Loucy (cell line): ENCODE measurements at regions not wholly inside any gene's neighbourhood (a gene's known extent, or its start where the extent isn't known, plus 50 kb on each side); places are given as distances from the start of the nearest gene placed in this dataset.

Source experiments
- H2AFZ ChIP-seq: fragments of 200-600 bp; sonication (generic); 2 replicates; pipeline ENCODE4 v1.6.0; 2016; ENCODE audit warnings: antibody characterized with exemption, mild to moderate bottlenecking, low read length, moderate library complexity
- H3F3A ChIP-seq: fragments of 200-600 bp; 2 replicates; pipeline ENCODE4 v1.6.0; 2016; ENCODE audit warnings: antibody characterized with exemption, low read depth, mild to moderate bottlenecking
- H3K27me3 ChIP-seq: fragments of 200-600 bp; sonication (generic); 2 replicates; pipeline ENCODE4 v1.6.1; 2014; ENCODE audit warnings: low read length, mild to moderate bottlenecking; ENCODE audit not compliant: insufficient read depth, poor library complexity, severe bottlenecking
- H3K36me3 ChIP-seq: fragments of 200-600 bp; sonication (generic); 2 replicates; pipeline ENCODE4 v1.6.1; 2016; ENCODE audit warnings: low read length; ENCODE audit not compliant: insufficient read depth
- H3K4me1 ChIP-seq: fragments of 200-600 bp; sonication (generic); 2 replicates; pipeline ENCODE4 v1.5.1; 2014; ENCODE audit warnings: low read length, mild to moderate bottlenecking; ENCODE audit not compliant: insufficient read depth, poor library complexity, severe bottlenecking
- H3K4me2 ChIP-seq: fragments of 200-600 bp; sonication (generic); 2 replicates; pipeline ENCODE4 v1.6.0; 2014; ENCODE audit warnings: antibody characterized with exemption, low read length, low read depth, mild to moderate bottlenecking; ENCODE audit not compliant: poor library complexity, severe bottlenecking
- H3K4me3 ChIP-seq: fragments of 200-600 bp; sonication (generic); 2 replicates; pipeline ENCODE4 v1.5.1; 2014; ENCODE audit warnings: low read length, mild to moderate bottlenecking, mixed read lengths; ENCODE audit not compliant: poor library complexity, severe bottlenecking
- H3K79me2 ChIP-seq: fragments of 200-600 bp; sonication (generic); 2 replicates; pipeline ENCODE4 v1.6.1; 2014; ENCODE audit warnings: low read length; ENCODE audit not compliant: insufficient read depth
- H3K9ac ChIP-seq: fragments of 200-600 bp; sonication (generic); 2 replicates; pipeline ENCODE4 v1.6.0; 2014; ENCODE audit warnings: mild to moderate bottlenecking, low read depth, low read length, moderate library complexity; ENCODE audit not compliant: poor library complexity, severe bottlenecking
- H3K9me2 ChIP-seq: fragments of 200-600 bp; sonication (generic); replicated peaks from 2 replicates; pipeline ENCODE4 v1.6.1; 2016; ENCODE audit warnings: low read depth, low read length, mixed read lengths
- H3K9me3 ChIP-seq: fragments of 200-600 bp; sonication (generic); 2 replicates; pipeline ENCODE4 v1.6.1; 2014; ENCODE audit warnings: mild to moderate bottlenecking, antibody characterized with exemption, low read length, low read depth; ENCODE audit not compliant: insufficient read depth
- H4K20me1 ChIP-seq: fragments of 200-600 bp; sonication (generic); 2 replicates; pipeline ENCODE4 v1.6.0; 2014; ENCODE audit warnings: antibody characterized with exemption, low read length, mild to moderate bottlenecking; ENCODE audit not compliant: insufficient read depth, poor library complexity, severe bottlenecking
- CTCF ChIP-seq: fragments of 200-600 bp; sonication (generic); conservative IDR thresholded peaks from 2 replicates; pipeline ENCODE4 v1.5.1; 2014; ENCODE audit warnings: mild to moderate bottlenecking, antibody characterized with exemption, low read length
- EZH2phosphoT487 ChIP-seq: fragments of 200-600 bp; IDR thresholded peaks from 2 replicates; pipeline ENCODE4 v1.6.1; 2018; ENCODE audit warnings: antibody characterized with exemption, mild to moderate bottlenecking, moderate library complexity, borderline replicate concordance

GRCh38 chr7:73940701-73941238 lies 79.8 kb downstream of the TMEM270 start:
- Histone ChIP-seq H4K20me1 (no peaks in the 10 kb centered on the region), H3K9me2 (no peaks in the 10 kb centered on the region), H3K4me2 (no peak overlapping the region), H3K36me3 (no peaks in the 10 kb centered on the region), H3F3A (no peaks in the 10 kb centered on the region), H3K9me3 (peaks cover 5% of the 10 kb centered on the region; the same call in 1 of the 2 replicates), H2AFZ (no peak overlapping the region), H3K9ac (no peak overlapping the region), H3K4me1 (no peaks in the 10 kb centered on the region), H3K4me3 (no peak overlapping the region), H3K27me3 (no peaks in the 10 kb centered on the region), H3K79me2 (no peaks in the 10 kb centered on the region)
- TF ChIP-seq CTCF = no peak
- no peak for TF ChIP-seq EZH2phosphoT487

GRCh38 chr7:73941836-73942551 lies 81.0 kb downstream of the TMEM270 start:
- TF ChIP-seq EZH2phosphoT487 = no peak
- TF ChIP-seq CTCF = no peak
- Histone ChIP-seq H3K4me2 (no peak overlapping the region), H3K4me1 (no peaks in the 10 kb centered on the region), H3K4me3 (no peak overlapping the region), H4K20me1 (no peaks in the 10 kb centered on the region), H3K9ac (no peak overlapping the region), H3K79me2 (no peaks in the 10 kb centered on the region), H3K9me2 (no peaks in the 10 kb centered on the region), H2AFZ (no peak overlapping the region), H3F3A (no peaks in the 10 kb centered on the region), H3K27me3 (no peaks in the 10 kb centered on the region), H3K9me3 (peaks cover 5% of the 10 kb centered on the region; the same call in 1 of the 2 replicates), H3K36me3 (no peaks in the 10 kb centered on the region)

GRCh38 chr7:73945022-73945421 lies 83.0 kb upstream of the ELN start:
- no peaks in the 10 kb centered on the region for H3F3A ChIP-seq
- H2AFZ ChIP-seq = no peak overlapping the region
- H3K9ac ChIP-seq = no peak overlapping the region
- no peak overlapping the region for H3K4me3 ChIP-seq
- no peaks in the 10 kb centered on the region for H4K20me1 ChIP-seq
- H3K79me2 ChIP-seq = no peaks in the 10 kb centered on the region
- TF ChIP-seq CTCF = no peak
- no peak for TF ChIP-seq EZH2phosphoT487
- H3K9me3 ChIP-seq = peaks cover 5% of the 10 kb centered on the region; the same call in 1 of the 2 replicates
- no peak overlapping the region for H3K4me2 ChIP-seq
- no peaks in the 10 kb centered on the region for H3K36me3 ChIP-seq
- no peaks in the 10 kb centered on the region for H3K9me2 ChIP-seq
- no peaks in the 10 kb centered on the region for H3K4me1 ChIP-seq
- no peaks in the 10 kb centered on the region for H3K27me3 ChIP-seq
